Lower lobe of right lung (tissue), 2 donors: ENCODE measurements at regions not wholly inside any gene's neighbourhood (a gene's known extent, or its start where the extent isn't known, plus 50 kb on each side); places are given as distances from the start of the nearest gene placed in this dataset.

ENCODE experiments used
- ATAC-seq, 2 donors: fragments of 200-7000 bp; cut with Tn5 transposase; one replicate each; pipeline ENCODE4 v1.9.1; 2020 to 2022; ENCODE audit warnings: mild to moderate bottlenecking in 2 of 2, moderate library complexity in 2 of 2
- DNase-seq: peaks from one replicate; pipeline ENCODE4 v3.0.0-alpha.2; 2020
- H3K27ac ChIP-seq: fragments of 200-600 bp; one replicate; pipeline ENCODE4 v1.8.0; 2022
- H3K27me3 ChIP-seq: fragments of 200-600 bp; one replicate; pipeline ENCODE4 v1.8.0; 2022; ENCODE audit warnings: low read depth
- H3K36me3 ChIP-seq: fragments of 200-600 bp; one replicate; pipeline ENCODE4 v1.8.0; 2022; ENCODE audit warnings: mild to moderate bottlenecking
- H3K4me1 ChIP-seq: fragments of 200-600 bp; one replicate; pipeline ENCODE4 v1.8.0; 2022
- H3K4me3 ChIP-seq: fragments of 200-600 bp; one replicate; pipeline ENCODE4 v1.8.0; 2022; ENCODE audit warnings: mild to moderate bottlenecking
- H3K9me3 ChIP-seq: fragments of 200-600 bp; one replicate; pipeline ENCODE4 v1.8.0; 2022
- intact Hi-C: fragments of 100-400 bp; cut with DNase I; formaldehyde crosslinking; loops from one replicate; pipeline ENCODE4 v1.11.0; 2022
- TF ChIP-seq, protein P1 (sequence below): fragments of 200-600 bp; IDR thresholded peaks from one replicate; pipeline ENCODE4 v1.8.0; 2022; ENCODE audit warnings: antibody characterized with exemption, mild to moderate bottlenecking
- donor health status: DM: no; HTN: yes; CAD: no; lungs with severe emphysema.

DNA sequence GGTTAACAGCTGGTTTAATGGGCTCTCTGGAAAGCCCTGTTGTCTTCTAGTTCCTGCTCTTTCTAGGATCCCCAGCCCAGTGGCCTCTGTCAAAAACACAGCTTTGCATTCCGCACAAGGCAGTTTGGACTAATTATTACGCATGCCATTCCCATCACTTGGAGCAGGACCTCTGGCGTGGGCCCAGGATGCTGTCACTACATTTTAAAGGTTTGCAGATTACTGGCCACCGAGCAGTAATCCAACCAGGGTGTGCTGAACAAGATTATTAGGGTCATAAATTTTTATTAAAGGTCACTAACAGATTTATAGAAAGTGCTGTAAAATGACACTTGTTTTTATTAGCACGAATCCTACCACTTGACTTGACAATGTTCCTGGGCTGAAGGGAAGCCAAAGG, 143.6 kb upstream of the SLC6A11 start:
- TF ChIP-seq, protein P1, sequence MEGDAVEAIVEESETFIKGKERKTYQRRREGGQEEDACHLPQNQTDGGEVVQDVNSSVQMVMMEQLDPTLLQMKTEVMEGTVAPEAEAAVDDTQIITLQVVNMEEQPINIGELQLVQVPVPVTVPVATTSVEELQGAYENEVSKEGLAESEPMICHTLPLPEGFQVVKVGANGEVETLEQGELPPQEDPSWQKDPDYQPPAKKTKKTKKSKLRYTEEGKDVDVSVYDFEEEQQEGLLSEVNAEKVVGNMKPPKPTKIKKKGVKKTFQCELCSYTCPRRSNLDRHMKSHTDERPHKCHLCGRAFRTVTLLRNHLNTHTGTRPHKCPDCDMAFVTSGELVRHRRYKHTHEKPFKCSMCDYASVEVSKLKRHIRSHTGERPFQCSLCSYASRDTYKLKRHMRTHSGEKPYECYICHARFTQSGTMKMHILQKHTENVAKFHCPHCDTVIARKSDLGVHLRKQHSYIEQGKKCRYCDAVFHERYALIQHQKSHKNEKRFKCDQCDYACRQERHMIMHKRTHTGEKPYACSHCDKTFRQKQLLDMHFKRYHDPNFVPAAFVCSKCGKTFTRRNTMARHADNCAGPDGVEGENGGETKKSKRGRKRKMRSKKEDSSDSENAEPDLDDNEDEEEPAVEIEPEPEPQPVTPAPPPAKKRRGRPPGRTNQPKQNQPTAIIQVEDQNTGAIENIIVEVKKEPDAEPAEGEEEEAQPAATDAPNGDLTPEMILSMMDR, result no peak
- H3K27me3 ChIP-seq, result no peaks in the 10 kb centered on the region
- H3K36me3 ChIP-seq, result no peaks in the 10 kb centered on the region
- H3K4me3 ChIP-seq, result no peak overlapping the region
- no peaks in the 10 kb centered on the region for H3K9me3 ChIP-seq
- DNase-seq, result no peak
- no peaks in the 10 kb centered on the region for H3K4me1 ChIP-seq
- H3K27ac ChIP-seq, result no peak overlapping the region
- no peak for ATAC-seq
- intact Hi-C loops, result no loop called here

DNA sequence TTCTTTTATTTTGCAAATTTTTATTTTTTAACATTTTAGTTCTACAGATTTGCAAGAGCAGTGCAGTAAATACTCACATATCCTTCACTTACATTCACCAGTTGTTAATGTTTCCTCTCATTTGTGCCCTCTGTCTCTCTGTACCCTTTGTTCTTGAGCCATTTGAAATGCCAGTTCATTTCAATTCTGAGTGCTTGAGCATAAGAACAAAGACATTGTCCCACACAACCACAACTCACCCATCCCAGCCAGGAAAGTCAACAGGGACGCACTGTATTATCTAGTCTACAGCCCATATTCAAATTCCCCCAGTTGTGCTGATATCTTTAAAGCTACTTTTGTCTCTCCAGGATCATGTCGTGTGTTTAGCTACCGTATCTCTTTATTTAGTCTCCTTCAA, 141.4 kb upstream of the SLC6A11 start:
- DNase-seq, result no peak
- Histone ChIP-seq H3K4me1 (no peaks in the 10 kb centered on the region), H3K27me3 (no peaks in the 10 kb centered on the region), H3K27ac (no peak overlapping the region), H3K9me3 (no peaks in the 10 kb centered on the region), H3K36me3 (no peaks in the 10 kb centered on the region), H3K4me3 (no peak overlapping the region)
- intact Hi-C loops, result no loop called here
- TF ChIP-seq, protein P1, result no peak
- no peak for ATAC-seq

DNA sequence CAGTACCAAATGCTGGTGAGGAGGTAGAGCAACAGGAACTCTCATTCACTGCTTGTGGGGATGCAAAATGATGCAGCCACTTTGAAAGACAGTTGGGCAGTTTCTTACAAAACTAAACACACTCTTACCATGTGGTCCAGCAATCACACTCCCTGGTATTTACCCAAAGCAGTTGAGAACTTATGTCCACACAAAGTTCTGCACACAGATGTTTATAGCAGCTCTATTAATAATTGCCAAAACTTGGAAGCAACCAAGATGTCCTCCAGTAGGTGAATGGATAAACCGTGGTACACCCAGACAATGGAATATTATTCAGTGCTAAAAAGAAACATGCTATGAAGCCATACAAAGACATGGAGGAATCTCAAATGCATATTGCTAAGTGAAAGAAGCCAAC, 139.1 kb upstream of the SLC6A11 start:
- H3K9me3 ChIP-seq, result no peaks in the 10 kb centered on the region
- no peaks in the 10 kb centered on the region for H3K36me3 ChIP-seq
- DNase-seq (no peak), ATAC-seq (no peak)
- intact Hi-C loops, result no loop called here
- H3K27ac ChIP-seq, result no peak overlapping the region
- TF ChIP-seq, protein P1, result no peak
- no peak overlapping the region for H3K4me3 ChIP-seq
- H3K27me3 ChIP-seq, result no peaks in the 10 kb centered on the region
- no peaks in the 10 kb centered on the region for H3K4me1 ChIP-seq

DNA sequence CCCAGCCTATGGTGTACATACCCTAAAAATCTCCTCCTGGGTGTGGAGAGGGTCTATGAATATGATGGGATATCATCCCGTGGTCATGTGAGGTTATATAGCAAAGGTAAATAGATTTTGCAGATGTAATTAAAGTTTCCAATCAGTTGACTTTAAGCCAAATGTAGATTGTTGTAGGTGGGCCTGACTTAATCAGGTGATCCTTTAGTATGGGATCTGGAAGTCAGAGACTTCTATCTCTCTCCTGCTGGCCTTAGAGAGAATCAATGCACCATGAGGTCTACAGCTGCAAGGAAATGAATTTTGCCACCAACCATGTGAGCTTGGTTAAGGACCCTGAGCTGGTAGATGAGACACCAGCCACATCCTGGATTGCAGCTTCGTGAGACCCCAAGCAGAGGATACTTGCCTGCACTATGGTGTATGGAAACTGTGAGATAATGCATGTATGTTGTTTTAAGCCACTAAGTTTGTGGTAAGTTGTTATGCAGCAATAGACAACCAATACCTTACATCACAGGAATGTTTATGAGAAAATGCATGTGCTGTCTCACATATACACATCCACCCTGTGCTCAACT, 137.1 kb upstream of the SLC6A11 start:
- Histone ChIP-seq H3K36me3 (no peaks in the 10 kb centered on the region), H3K27ac (no peak overlapping the region), H3K4me3 (no peak overlapping the region), H3K9me3 (no peaks in the 10 kb centered on the region), H3K4me1 (no peaks in the 10 kb centered on the region), H3K27me3 (no peaks in the 10 kb centered on the region)
- ATAC-seq (no peak), DNase-seq (no peak)
- intact Hi-C loops, result no loop called here
- TF ChIP-seq, protein P1, result no peak

DNA sequence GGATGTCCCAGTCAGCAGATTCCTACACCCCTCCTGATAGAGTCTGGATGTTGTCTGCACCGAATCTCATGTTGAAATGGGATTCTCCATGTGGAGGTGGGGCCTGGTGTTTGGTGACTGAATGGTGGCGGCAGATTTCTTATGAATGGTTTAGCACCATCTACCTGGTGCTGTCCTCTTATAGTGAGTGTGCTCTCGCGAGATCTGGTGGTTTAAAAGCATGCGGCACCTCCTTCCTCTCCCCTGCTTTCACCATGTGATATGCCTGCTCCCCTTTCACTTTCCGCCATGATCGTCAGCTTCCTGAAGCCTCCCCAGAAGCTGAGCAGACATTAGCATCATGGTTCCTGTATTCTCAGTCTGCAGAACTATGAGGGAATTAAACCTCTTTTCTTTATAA, 135.2 kb upstream of the SLC6A11 start:
- intact Hi-C loops, result no loop called here
- H3K27me3 ChIP-seq, result peaks cover 4% of the 10 kb centered on the region
- H3K36me3 ChIP-seq, result no peaks in the 10 kb centered on the region

More for the DNA sequence above, 135.2 kb upstream of the SLC6A11 start:
- H3K4me1 ChIP-seq, result no peaks in the 10 kb centered on the region
- ATAC-seq (no peak), DNase-seq (no peak)
- H3K4me3 ChIP-seq, result no peak overlapping the region
- no peaks in the 10 kb centered on the region for H3K9me3 ChIP-seq
- no peak overlapping the region for H3K27ac ChIP-seq
- TF ChIP-seq, protein P1, result no peak
